Ovary (tissue), 3 donors: ENCODE measurements at regions not wholly inside any gene's neighbourhood (a gene's known extent, or its start where the extent isn't known, plus 50 kb on each side); places are given as distances from the start of the nearest gene placed in this dataset.

Experiments
- CTCF ChIP-seq, 3 donors: fragments of 450-650 bp in 2 of 3; fragments of 200-600 bp in 1 of 3; IDR thresholded peaks; one replicate each; pipeline versions ENCODE4 v1.5.1 to v1.8.0; 2016 to 2022; ENCODE audit warnings: antibody characterized with exemption in 3 of 3, mild to moderate bottlenecking in 1 of 3
- POLR2A ChIP-seq: fragments of 450-650 bp; IDR thresholded peaks from one replicate; pipeline ENCODE4 v1.6.1; 2017; ENCODE audit warnings: antibody characterized with exemption, mild to moderate bottlenecking, moderate library complexity
- donor health status: DM: no; HTN: no; CAD: no.

- TF ChIP-seq CTCF (IDR thresholded peaks at IDR 0.05) (no peak), POLR2A (no peak)
Measured at GRCh38 chr9:23036416-23036815, 589.8 kb downstream of the DMRTA1 start.
